Heart left ventricle (tissue), 16 donors: ENCODE measurements at regions not wholly inside any gene's neighbourhood (a gene's known extent, or its start where the extent isn't known, plus 50 kb on each side); places are given as distances from the start of the nearest gene placed in this dataset.

Experiments used
- ATAC-seq, 4 donors: fragments of 200-7000 bp; cut with Tn5 transposase; one replicate each; pipeline ENCODE4 v1.9.1; 2020 to 2022; ENCODE audit warnings: moderate library complexity in 4 of 4, mild to moderate bottlenecking in 3 of 4, moderate number of reproducible peaks in 1 of 4
- DNase-seq, 5 donors: peaks; one replicate each; pipeline ENCODE4 v3.0.0-alpha.2; 2020
- H3K27ac ChIP-seq, 12 donors: fragments of 200-600 bp; sonication (generic) in 4 of 12; one replicate each; pipeline versions ENCODE4 v1.5.0 to v1.8.0; 2016 to 2022; ENCODE audit warnings: mild to moderate bottlenecking in 2 of 12
- H3K27me3 ChIP-seq, 9 donors: fragments of 200-600 bp; sonication (generic) in 2 of 9; one replicate each; pipeline versions ENCODE4 v1.5.1 to v1.8.0; 2016 to 2022; ENCODE audit warnings: mild to moderate bottlenecking in 3 of 9
- H3K36me3 ChIP-seq, 9 donors: fragments of 200-600 bp; sonication (generic) in 2 of 9; one replicate each; pipeline versions ENCODE4 v1.5.0 to v1.8.0; 2018 to 2022; ENCODE audit warnings: mild to moderate bottlenecking in 2 of 9
- H3K4me1 ChIP-seq, 12 donors: fragments of 200-600 bp; sonication (generic) in 4 of 12; one replicate each; pipeline versions ENCODE4 v1.5.0 to v1.8.0; 2016 to 2022; ENCODE audit warnings: mild to moderate bottlenecking in 3 of 12
- H3K4me3 ChIP-seq, 12 donors: fragments of 200-600 bp; sonication (generic) in 4 of 12; one replicate each; pipeline versions ENCODE4 v1.5.0 to v1.8.0; 2017 to 2022; ENCODE audit warnings: mild to moderate bottlenecking in 9 of 12, moderate library complexity in 4 of 12
- H3K9me3 ChIP-seq, 12 donors: fragments of 200-600 bp; sonication (generic) in 4 of 12; one replicate each; pipeline versions ENCODE4 v1.5.0 to v1.8.0; 2016 to 2022; ENCODE audit warnings: mild to moderate bottlenecking in 1 of 12
- CTCF ChIP-seq, 12 donors: fragments of 200-600 bp; sonication (generic) in 4 of 12; IDR thresholded peaks; one replicate each; pipeline versions ENCODE4 v1.5.0 to v1.8.0; 2018 to 2022; ENCODE audit warnings: antibody characterized with exemption in 12 of 12, mild to moderate bottlenecking in 5 of 12
- POLR2A ChIP-seq, 2 donors: fragments of 450-650 bp; IDR thresholded peaks; one replicate each; pipeline ENCODE4 v1.6.1; 2017; ENCODE audit warnings: antibody characterized with exemption in 2 of 2, mild to moderate bottlenecking in 2 of 2, moderate library complexity in 2 of 2
- WGBS, 4 donors: extraction: QIAGEN DNeasy Blood & Tissue Kit in 2 of 4; methylation state at CpG; one replicate each; pipeline versions ENCODE4 v1.1.5 to v1.1.7; 2013 to 2018; 5-methylcytosine and 5-hydroxymethylcytosine counted together
- intact Hi-C, 10 donors: fragments of 100-400 bp; cut with DNase I; formaldehyde crosslinking; loops; one replicate each; pipeline versions ENCODE4 v1.11.1 to v1.14.2; 2022
- donor health status: ischemic (EF 13 %, LVEDD 7.1; RV severe dilation, severe dysfunction).
- donor health status: healthy with polysubstance abuse.
- donor health status: DM: no; HTN: yes; CAD: no.
- donor health status: DM: no; HTN: no; CAD: no.
- donor health status: ischemic (EF 25% LVEDD 6.9; RV normal size, moderate dysfunction).
- donor health status: ischemic (EF 25% LVEDD 5.7; RV mildly dilated, moderate dysfunction).
- donor health status: healthy.
- donor health status: DM: yes; HTN: yes; CAD: no.
- donor health status: ischemic (EF 35%, LVEDD 5.7; RV mildly dilated, moderate dysfunction).
- donor health status: nonischemic (EF 11% LVEDD 7.7; RV severe dilation, severe dysfunction).
- donor health status: DM: yes; HTN: yes; CAD: no.
- donor health status: PGD.
- donor health status: ischemic (EF 29% LVEDD 5.4; RV normal size, mild dysfunction).
- donor health status: nonischemic (EF 23%, LVEDD 6.1; RV moderate dilation, normal function).

- no peaks in the 10 kb centered on the region for H3K36me3 ChIP-seq
- H3K4me3 ChIP-seq = no peak overlapping the region
- DNase-seq = no peak
- H3K27ac ChIP-seq = no peak overlapping the region
- no peaks in the 10 kb centered on the region for H3K4me1 ChIP-seq
- 78 to 92% (median 84%) methylated on average over 2 of the region's 2 CpGs for WGBS, 4 donors
- intact Hi-C loops = no loop called here
- ATAC-seq = no peak
- no peaks in the 10 kb centered on the region for H3K9me3 ChIP-seq
- no peak for TF ChIP-seq CTCF (IDR thresholded peaks at IDR 0.05)
- no peak for TF ChIP-seq POLR2A (IDR thresholded peaks at IDR 0.05)
- H3K27me3 ChIP-seq = no peaks in the 10 kb centered on the region
Measured at GRCh38 chr7:81577642-81578340, 192.1 kb downstream of the HGF start.

GRCh38 chr7:81574723-81575326, 195.0 kb downstream of the HGF start:
- H3K4me1 ChIP-seq = no peaks in the 10 kb centered on the region
- no peak for DNase-seq
- no peak overlapping the region for H3K27ac ChIP-seq
- no peaks in the 10 kb centered on the region for H3K36me3 ChIP-seq
- no peaks in the 10 kb centered on the region for H3K9me3 ChIP-seq
- no peak for ATAC-seq
- no peaks in the 10 kb centered on the region for H3K27me3 ChIP-seq
- no peak overlapping the region for H3K4me3 ChIP-seq
- TF ChIP-seq POLR2A (IDR thresholded peaks at IDR 0.05) (no peak), CTCF (IDR thresholded peaks at IDR 0.05) (no peak)
- WGBS, 4 donors = 69 to 75% (median 72%) methylated on average over 6 of the region's 6 CpGs
- intact Hi-C loops = no loop called here

DNA sequence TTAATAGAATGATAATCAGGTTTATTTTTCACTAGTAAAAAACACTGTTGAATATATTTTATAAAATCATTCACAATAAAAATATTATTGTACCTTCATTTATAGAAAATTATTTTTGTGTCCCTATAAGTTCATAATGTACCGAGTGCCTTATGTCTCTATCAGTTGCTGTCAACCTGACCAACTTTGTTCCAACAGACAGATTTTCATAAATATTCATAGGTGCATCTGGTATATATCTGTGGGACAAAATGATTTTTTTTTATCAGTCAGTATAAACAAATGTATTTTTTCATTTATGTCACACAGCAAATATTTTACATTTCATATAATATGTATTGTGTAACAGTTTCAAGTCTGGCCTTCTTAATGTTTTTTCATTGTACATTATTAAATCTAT, 195.9 kb downstream of the HGF start:
- WGBS, 4 donors = 79 to 97% (median 90%) methylated on average over 1 of the region's 1 CpG
- Histone ChIP-seq H3K27me3 (no peaks in the 10 kb centered on the region), H3K4me1 (no peaks in the 10 kb centered on the region), H3K27ac (no peak overlapping the region), H3K4me3 (no peak overlapping the region), H3K9me3 (no peaks in the 10 kb centered on the region), H3K36me3 (no peaks in the 10 kb centered on the region)
- intact Hi-C loops = no loop called here
- ATAC-seq (no peak), DNase-seq (no peak)
- TF ChIP-seq POLR2A (IDR thresholded peaks at IDR 0.05) (no peak), CTCF (IDR thresholded peaks at IDR 0.05) (no peak)

GRCh38 chr7:81573128-81573527, 196.7 kb downstream of the HGF start:
- Histone ChIP-seq H3K9me3 (no peaks in the 10 kb centered on the region), H3K27ac (no peak overlapping the region), H3K36me3 (no peaks in the 10 kb centered on the region), H3K4me1 (no peaks in the 10 kb centered on the region), H3K27me3 (no peaks in the 10 kb centered on the region), H3K4me3 (no peak overlapping the region)
- no peak for ATAC-seq
- intact Hi-C loops = no loop called here
- TF ChIP-seq POLR2A (IDR thresholded peaks at IDR 0.05) (no peak), CTCF (IDR thresholded peaks at IDR 0.05) (no peak)
- WGBS, 4 donors = 56 to 83% (median 75%) methylated on average over 1 of the region's 1 CpG
- no peak for DNase-seq
